ENCODE measurements at regions not wholly inside any gene's neighbourhood (a gene's known extent, or its start where the extent isn't known, plus 50 kb on each side); places are given as distances from the start of the nearest gene placed in this dataset.

- DNase-seq (ENCODE audit: low spot score), result no peak
- Mint-ChIP-seq H3K27ac (no peak overlapping the region), H3K4me1 (no peaks in the 10 kb centered on the region), H3K4me3 (no peak overlapping the region), H3K9me3 (no peaks in the 10 kb centered on the region), H3K36me3 (no peaks in the 10 kb centered on the region), H3K27me3 (ENCODE audit: low read depth) (no peaks in the 10 kb centered on the region)
- ChIA-PET CTCF (interaction anchor here (2.8 kb wide), 1 partner anchor 175 kb away, joined by 13 read pairs; no protein-coding TSS in a partner anchor), POLR2A (no interaction called here)
- ATAC-seq, result no peak
- no peak for TF ChIP-seq TEAD1 (CRISPR knock-in tag; IDR thresholded peaks at IDR 0.05)
- TF ChIP-seq ESRRA (CRISPR knock-in tag; IDR thresholded peaks at IDR 0.05; ENCODE audit: borderline replicate concordance), result no peak
- no peak for TF ChIP-seq OVOL2 (CRISPR knock-in tag; IDR thresholded peaks at IDR 0.05; ENCODE audit: borderline replicate concordance)
- TF ChIP-seq USF2 (CRISPR knock-in tag; IDR thresholded peaks at IDR 0.05), result no peak
- TF ChIP-seq ZNF232 (CRISPR knock-in tag; IDR thresholded peaks at IDR 0.05), result no peak
- no peak for TF ChIP-seq NFYB (CRISPR knock-in tag; conservative IDR thresholded peaks at IDR 0.05; ENCODE audit: low read depth)
- no peak for TF ChIP-seq CREM (CRISPR knock-in tag; IDR thresholded peaks at IDR 0.05)
- no peak for TF ChIP-seq ARID4B (CRISPR knock-in tag; IDR thresholded peaks at IDR 0.05; ENCODE audit: borderline replicate concordance)
- no peak for TF ChIP-seq HMGXB4 (CRISPR knock-in tag; IDR thresholded peaks at IDR 0.05)
- TF ChIP-seq RORB (CRISPR knock-in tag; IDR thresholded peaks at IDR 0.05), result no peak
- TF ChIP-seq MYBL2 (CRISPR knock-in tag; IDR thresholded peaks at IDR 0.05), result no peak
- TF ChIP-seq NR2C2 (CRISPR knock-in tag; IDR thresholded peaks at IDR 0.05), result no peak
- no peak for TF ChIP-seq GTF2I (CRISPR knock-in tag; conservative IDR thresholded peaks at IDR 0.05)
- TF ChIP-seq ELF4 (CRISPR knock-in tag; IDR thresholded peaks at IDR 0.05; ENCODE audit: low read depth), result no peak
Measured at GRCh38 chr18:7447318-7448028, 119.6 kb upstream of the PTPRM start.

GRCh38 chr18:7452331-7452730 lies 114.8 kb upstream of the PTPRM start:
- TF ChIP-seq ZNF121 (CRISPR knock-in tag; IDR thresholded peaks at IDR 0.05) (peak; percentile 50; the same call in 1 of the 2 replicates), JAZF1 (CRISPR knock-in tag; IDR thresholded peaks at IDR 0.05) (no peak), ZNF425 (CRISPR knock-in tag; conservative IDR thresholded peaks at IDR 0.05) (no peak), E2F4 (CRISPR knock-in tag; IDR thresholded peaks at IDR 0.05; ENCODE audit: borderline replicate concordance, low read depth) (no peak), CTCF (IDR thresholded peaks at IDR 0.05) (peak; percentile 67)
- CTCF ChIA-PET, result interaction anchor here (0.6 to 2.0 kb wide), 25 partner anchors 8 to 450 kb away, joined by 3 to 20 read pairs (median 3); partner anchors contain the start of gene PTPRM
- ATAC-seq (peak; percentile 100), DNase-seq (ENCODE audit: low spot score) (peak; percentile 61)
- POLR2A ChIA-PET, result no interaction called here
- no peaks in the 10 kb centered on the region for H3K36me3 Mint-ChIP-seq
- no peaks in the 10 kb centered on the region for H3K4me1 Mint-ChIP-seq
- no peaks in the 10 kb centered on the region for H3K9me3 Mint-ChIP-seq
- no peak overlapping the region for H3K4me3 Mint-ChIP-seq
- H3K27ac Mint-ChIP-seq, result no peak overlapping the region
- H3K27me3 Mint-ChIP-seq (ENCODE audit: low read depth), result no peaks in the 10 kb centered on the region; the same call in 1 of the 2 replicates
